ENCODE measurements at regions not wholly inside any gene's neighbourhood (a gene's known extent, or its start where the extent isn't known, plus 50 kb on each side); places are given as distances from the start of the nearest gene placed in this dataset.
"Not testable (repeated sequence)": the region's sequence is repeated elsewhere in the genome, so short reads cannot be mapped to it uniquely, and the experiment has no call there.

DNA sequence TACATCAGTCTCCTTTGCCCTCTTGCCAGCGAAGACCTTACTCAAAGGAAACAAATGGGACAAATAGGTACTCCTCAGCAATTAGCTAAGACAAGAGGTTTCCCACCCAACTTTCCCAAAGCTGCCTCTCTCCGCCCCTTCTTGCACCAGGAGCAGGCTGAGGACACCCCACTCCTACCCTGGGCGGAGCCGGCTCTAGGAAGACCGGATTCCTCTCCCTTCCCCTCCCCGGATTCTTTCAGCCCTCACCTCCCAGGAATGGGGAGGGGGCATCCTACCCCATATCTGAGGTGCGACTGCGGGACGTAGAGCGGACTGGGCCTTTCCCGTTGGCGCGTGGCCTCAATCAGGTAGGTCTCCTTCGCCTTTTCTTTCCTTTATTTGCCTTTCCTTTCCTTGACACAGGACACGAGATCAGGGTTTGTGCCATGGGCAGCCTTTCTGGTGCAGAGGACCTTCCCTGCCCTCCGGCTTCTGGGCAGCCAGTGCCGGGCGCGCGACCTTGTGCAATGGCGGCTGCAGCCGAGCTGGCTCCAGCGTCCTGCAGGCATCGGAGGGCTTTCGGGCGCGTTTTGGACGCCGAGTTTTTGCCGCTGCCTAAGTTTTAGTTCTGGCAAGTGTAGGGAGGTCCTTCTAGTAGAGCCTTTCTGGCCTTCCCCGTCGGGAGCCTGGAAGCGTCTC is 279.9 kb downstream of the PLS3 start:
- not testable (repeated sequence) for H3K27me3 Mint-ChIP-seq (ENCODE audit: low read depth, unreplicated experiment); H3K4me3 Mint-ChIP-seq (ENCODE audit: unreplicated experiment)

DNA sequence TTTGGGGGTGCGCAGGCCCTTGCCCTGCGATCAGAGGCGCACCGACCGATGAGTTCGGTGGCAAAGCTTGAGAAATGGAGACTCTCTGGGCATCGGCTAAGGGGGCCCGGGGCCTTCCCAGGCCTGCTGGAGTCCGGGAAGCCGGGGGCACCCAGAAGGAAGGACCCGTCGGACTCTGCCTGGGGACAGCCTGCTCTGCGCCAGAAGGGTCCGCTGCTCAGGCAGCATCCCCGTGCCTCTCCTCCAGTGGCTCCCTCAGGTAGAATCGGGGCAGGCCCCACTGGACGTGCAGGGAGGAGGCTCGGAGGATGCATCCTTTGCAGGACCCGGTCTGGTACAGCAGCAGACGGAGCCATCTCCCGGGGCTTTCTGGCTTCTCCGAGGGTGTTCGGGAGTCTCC is 290.0 kb downstream of the PLS3 start:
- not testable (repeated sequence) for H3K27ac Mint-ChIP-seq (ENCODE audit: unreplicated experiment); H3K4me3 Mint-ChIP-seq (ENCODE audit: unreplicated experiment); H3K27me3 Mint-ChIP-seq (ENCODE audit: low read depth, unreplicated experiment); H3K9ac ChIP-seq (ENCODE audit: low read length); H3K27ac ChIP-seq (ENCODE audit: low read depth, low read length); H3K4me3 ChIP-seq (ENCODE audit: insufficient read depth, low read depth, low read length); H3K36me3 ChIP-seq (ENCODE audit: insufficient read depth, low read length); FAIRE-seq; DNase-seq (ENCODE audit: low read depth); H3K4me2 ChIP-seq (ENCODE audit: low read length); H2AFZ ChIP-seq (ENCODE audit: low read depth, low read length); H3K27me3 ChIP-seq (ENCODE audit: insufficient read depth, low read length); H3K9me3 ChIP-seq (ENCODE audit: insufficient read depth, low read depth, low read length); H3K36me3 Mint-ChIP-seq (ENCODE audit: low read depth, unreplicated experiment); H3K9me3 Mint-ChIP-seq (ENCODE audit: unreplicated experiment); H3K79me2 ChIP-seq (ENCODE audit: insufficient read depth, low read length); H3K4me1 Mint-ChIP-seq (ENCODE audit: low read depth, unreplicated experiment); H4K20me1 ChIP-seq (ENCODE audit: insufficient read depth, low read length); H3K4me1 ChIP-seq (ENCODE audit: insufficient read depth, low read length)

More for the DNA sequence above, 279.9 kb downstream of the PLS3 start:
- H3K4me3 ChIP-seq (ENCODE audit: insufficient read depth, low read depth, low read length); H3K27me3 ChIP-seq (ENCODE audit: insufficient read depth, low read length); H3K27ac Mint-ChIP-seq (ENCODE audit: unreplicated experiment); H3K4me1 Mint-ChIP-seq (ENCODE audit: low read depth, unreplicated experiment); H3K9ac ChIP-seq (ENCODE audit: low read length); DNase-seq (ENCODE audit: low read depth); H3K27ac ChIP-seq (ENCODE audit: low read depth, low read length); H3K9me3 ChIP-seq (ENCODE audit: insufficient read depth, low read depth, low read length); H3K79me2 ChIP-seq (ENCODE audit: insufficient read depth, low read length); H3K9me3 Mint-ChIP-seq (ENCODE audit: unreplicated experiment); H3K4me2 ChIP-seq (ENCODE audit: low read length); H3K36me3 ChIP-seq (ENCODE audit: insufficient read depth, low read length); H3K36me3 Mint-ChIP-seq (ENCODE audit: low read depth, unreplicated experiment); H3K4me1 ChIP-seq (ENCODE audit: insufficient read depth, low read length); H4K20me1 ChIP-seq (ENCODE audit: insufficient read depth, low read length); FAIRE-seq; H2AFZ ChIP-seq (ENCODE audit: low read depth, low read length): not testable (repeated sequence)

DNA sequence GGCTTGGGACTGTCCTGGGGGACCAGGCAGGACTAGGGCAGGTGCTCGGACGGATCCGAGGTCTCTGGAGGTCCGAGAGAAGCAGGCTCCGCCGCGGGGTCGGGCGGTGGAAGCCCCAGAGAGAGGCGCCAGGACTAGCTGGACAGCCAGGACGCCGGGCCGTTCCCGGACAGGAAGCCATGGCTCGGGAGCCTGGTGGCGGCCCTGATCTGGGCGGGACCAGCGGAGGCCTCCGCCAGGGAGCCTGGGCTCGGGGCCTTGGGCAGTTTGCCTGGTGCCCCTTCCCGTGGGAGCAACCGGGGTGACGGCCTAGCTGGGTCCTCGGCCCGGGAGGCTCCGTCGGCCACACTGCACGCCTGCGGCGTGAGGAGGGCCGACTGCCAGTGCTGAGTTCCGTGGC is 292.3 kb downstream of the PLS3 start:
- FAIRE-seq; H4K20me1 ChIP-seq (ENCODE audit: insufficient read depth, low read length); H3K4me3 Mint-ChIP-seq (ENCODE audit: unreplicated experiment); H3K4me2 ChIP-seq (ENCODE audit: low read length); H3K9ac ChIP-seq (ENCODE audit: low read length); H3K36me3 Mint-ChIP-seq (ENCODE audit: low read depth, unreplicated experiment); H2AFZ ChIP-seq (ENCODE audit: low read depth, low read length); DNase-seq (ENCODE audit: low read depth); H3K36me3 ChIP-seq (ENCODE audit: insufficient read depth, low read length); H3K79me2 ChIP-seq (ENCODE audit: insufficient read depth, low read length); H3K27me3 ChIP-seq (ENCODE audit: insufficient read depth, low read length); H3K27me3 Mint-ChIP-seq (ENCODE audit: low read depth, unreplicated experiment); H3K9me3 ChIP-seq (ENCODE audit: insufficient read depth, low read depth, low read length); H3K4me1 Mint-ChIP-seq (ENCODE audit: low read depth, unreplicated experiment); H3K27ac ChIP-seq (ENCODE audit: low read depth, low read length); H3K4me3 ChIP-seq (ENCODE audit: insufficient read depth, low read depth, low read length); H3K9me3 Mint-ChIP-seq (ENCODE audit: unreplicated experiment); H3K4me1 ChIP-seq (ENCODE audit: insufficient read depth, low read length); H3K27ac Mint-ChIP-seq (ENCODE audit: unreplicated experiment): not testable (repeated sequence)

DNA sequence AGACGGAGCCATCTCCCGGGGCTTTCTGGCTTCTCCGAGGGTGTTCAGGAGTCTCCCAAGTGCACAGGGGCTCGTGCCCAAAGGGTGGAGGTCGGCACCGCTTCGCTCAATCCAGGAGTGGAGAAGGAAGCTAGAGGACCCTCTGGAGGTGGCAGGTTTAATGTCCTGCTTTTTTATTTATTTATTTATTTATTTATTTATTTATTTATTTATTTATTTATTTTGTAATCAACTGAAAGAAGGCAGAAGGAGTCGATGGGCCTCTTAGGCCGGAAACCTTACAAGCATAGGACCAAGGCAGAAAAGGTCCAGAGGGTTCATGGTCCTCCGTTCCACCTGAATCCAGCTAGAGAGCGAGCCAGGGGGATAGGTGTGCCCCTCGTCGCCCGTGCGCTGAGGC is 289.4 kb upstream of the AGTR2 start:
- H3K27me3 ChIP-seq (ENCODE audit: insufficient read depth, low read length); H3K79me2 ChIP-seq (ENCODE audit: insufficient read depth, low read length); H3K36me3 Mint-ChIP-seq (ENCODE audit: low read depth, unreplicated experiment); H3K9me3 Mint-ChIP-seq (ENCODE audit: unreplicated experiment); FAIRE-seq; H3K9me3 ChIP-seq (ENCODE audit: insufficient read depth, low read depth, low read length); H3K27ac Mint-ChIP-seq (ENCODE audit: unreplicated experiment); H2AFZ ChIP-seq (ENCODE audit: low read depth, low read length); H3K4me3 ChIP-seq (ENCODE audit: insufficient read depth, low read depth, low read length); H3K4me1 ChIP-seq (ENCODE audit: insufficient read depth, low read length); H4K20me1 ChIP-seq (ENCODE audit: insufficient read depth, low read length); H3K9ac ChIP-seq (ENCODE audit: low read length); DNase-seq (ENCODE audit: low read depth); H3K4me3 Mint-ChIP-seq (ENCODE audit: unreplicated experiment); H3K36me3 ChIP-seq (ENCODE audit: insufficient read depth, low read length); H3K27ac ChIP-seq (ENCODE audit: low read depth, low read length); H3K27me3 Mint-ChIP-seq (ENCODE audit: low read depth, unreplicated experiment); H3K4me1 Mint-ChIP-seq (ENCODE audit: low read depth, unreplicated experiment); H3K4me2 ChIP-seq (ENCODE audit: low read length): not testable (repeated sequence)

DNA sequence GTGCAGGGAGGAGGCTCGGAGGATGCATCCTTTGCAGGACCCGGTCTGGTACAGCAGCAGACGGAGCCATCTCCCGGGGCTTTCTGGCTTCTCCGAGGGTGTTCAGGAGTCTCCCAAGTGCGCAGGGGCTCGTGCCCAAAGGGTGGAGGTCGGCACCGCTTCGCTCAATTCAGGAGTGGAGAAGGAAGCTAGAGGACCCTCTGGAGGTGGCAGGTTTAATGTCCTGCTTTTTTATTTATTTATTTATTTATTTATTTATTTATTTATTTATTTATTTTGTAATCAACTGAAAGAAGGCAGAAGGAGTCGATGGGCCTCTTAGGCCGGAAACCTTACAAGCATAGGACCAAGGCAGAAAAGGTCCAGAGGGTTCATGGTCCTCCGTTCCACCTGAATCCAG is 286.4 kb upstream of the AGTR2 start:
- H3K27me3 Mint-ChIP-seq (ENCODE audit: low read depth, unreplicated experiment); H3K27ac Mint-ChIP-seq (ENCODE audit: unreplicated experiment); H3K4me2 ChIP-seq (ENCODE audit: low read length); H4K20me1 ChIP-seq (ENCODE audit: insufficient read depth, low read length); H3K9me3 Mint-ChIP-seq (ENCODE audit: unreplicated experiment); H3K4me1 Mint-ChIP-seq (ENCODE audit: low read depth, unreplicated experiment); H3K4me3 Mint-ChIP-seq (ENCODE audit: unreplicated experiment); FAIRE-seq; H3K36me3 ChIP-seq (ENCODE audit: insufficient read depth, low read length); H3K36me3 Mint-ChIP-seq (ENCODE audit: low read depth, unreplicated experiment); H3K9me3 ChIP-seq (ENCODE audit: insufficient read depth, low read depth, low read length); H2AFZ ChIP-seq (ENCODE audit: low read depth, low read length); H3K27ac ChIP-seq (ENCODE audit: low read depth, low read length); H3K4me3 ChIP-seq (ENCODE audit: insufficient read depth, low read depth, low read length); DNase-seq (ENCODE audit: low read depth); H3K4me1 ChIP-seq (ENCODE audit: insufficient read depth, low read length); H3K9ac ChIP-seq (ENCODE audit: low read length); H3K79me2 ChIP-seq (ENCODE audit: insufficient read depth, low read length); H3K27me3 ChIP-seq (ENCODE audit: insufficient read depth, low read length): not testable (repeated sequence)

DNA sequence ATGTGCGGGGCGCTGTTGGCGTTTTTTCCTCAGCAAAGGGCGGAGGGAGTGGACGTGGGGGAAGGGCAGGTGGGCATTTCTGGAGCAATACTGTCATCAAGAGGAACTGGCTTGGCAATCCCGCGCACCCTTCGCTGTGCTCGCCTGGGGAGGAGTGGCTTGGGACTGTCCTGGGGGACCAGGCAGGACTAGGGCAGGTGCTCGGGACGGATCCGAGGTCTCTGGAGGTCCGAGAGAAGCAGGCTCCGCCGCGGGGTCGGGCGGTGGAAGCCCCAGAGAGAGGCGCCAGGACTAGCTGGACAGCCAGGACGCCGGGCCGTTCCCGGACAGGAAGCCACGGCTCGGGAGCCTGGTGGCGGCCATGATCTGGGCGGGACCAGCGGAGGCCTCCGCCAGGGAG is 282.5 kb upstream of the AGTR2 start:
- H3K27me3 Mint-ChIP-seq (ENCODE audit: low read depth, unreplicated experiment); H3K27ac ChIP-seq (ENCODE audit: low read depth, low read length); H3K79me2 ChIP-seq (ENCODE audit: insufficient read depth, low read length); H3K27ac Mint-ChIP-seq (ENCODE audit: unreplicated experiment); H3K36me3 ChIP-seq (ENCODE audit: insufficient read depth, low read length); H3K9ac ChIP-seq (ENCODE audit: low read length); H3K4me1 ChIP-seq (ENCODE audit: insufficient read depth, low read length); FAIRE-seq; H3K4me3 Mint-ChIP-seq (ENCODE audit: unreplicated experiment); H3K9me3 Mint-ChIP-seq (ENCODE audit: unreplicated experiment); H3K9me3 ChIP-seq (ENCODE audit: insufficient read depth, low read depth, low read length); H3K4me1 Mint-ChIP-seq (ENCODE audit: low read depth, unreplicated experiment); H3K27me3 ChIP-seq (ENCODE audit: insufficient read depth, low read length); H3K36me3 Mint-ChIP-seq (ENCODE audit: low read depth, unreplicated experiment); H2AFZ ChIP-seq (ENCODE audit: low read depth, low read length); H3K4me3 ChIP-seq (ENCODE audit: insufficient read depth, low read depth, low read length); H4K20me1 ChIP-seq (ENCODE audit: insufficient read depth, low read length); H3K4me2 ChIP-seq (ENCODE audit: low read length): not testable (repeated sequence)
- DNase-seq (ENCODE audit: low read depth), result peak; percentile 33

All from astrocyte (in vitro differentiated cells and primary cell).